GM21447 (cell line): ENCODE measurements at regions not wholly inside any gene's neighbourhood (a gene's known extent, or its start where the extent isn't known, plus 50 kb on each side); places are given as distances from the start of the nearest gene placed in this dataset.
"Not testable (repeated sequence)": the region's sequence is repeated elsewhere in the genome, so short reads cannot be mapped to it uniquely, and the experiment has no call there.

ENCODE experiments used
- ATAC-seq: cut with Tn5 transposase; IDR thresholded peaks from one replicate; pipeline ENCODE4 v1.9.1; 2021; ENCODE audit not compliant: unreplicated experiment

DNA sequence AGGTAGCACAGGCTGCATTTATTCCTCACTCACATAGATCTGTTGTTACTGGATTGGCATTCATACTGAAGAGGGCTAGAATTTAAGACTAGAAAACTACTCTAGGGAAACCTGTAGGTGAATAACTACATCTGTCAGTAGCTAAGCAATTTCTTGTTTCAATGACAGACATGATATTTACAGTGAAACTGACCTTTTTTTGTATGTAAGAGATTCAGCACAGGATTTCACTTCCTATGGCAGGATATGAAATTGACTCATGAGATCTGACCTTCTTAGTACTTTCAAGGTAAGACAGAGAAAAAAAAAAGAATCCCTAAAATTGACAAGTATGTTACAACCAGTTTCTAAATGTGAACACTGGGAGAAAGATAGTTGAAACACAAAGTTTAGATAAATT, 189.8 kb upstream of the SLC16A7 start:
- no peak for ATAC-seq

DNA sequence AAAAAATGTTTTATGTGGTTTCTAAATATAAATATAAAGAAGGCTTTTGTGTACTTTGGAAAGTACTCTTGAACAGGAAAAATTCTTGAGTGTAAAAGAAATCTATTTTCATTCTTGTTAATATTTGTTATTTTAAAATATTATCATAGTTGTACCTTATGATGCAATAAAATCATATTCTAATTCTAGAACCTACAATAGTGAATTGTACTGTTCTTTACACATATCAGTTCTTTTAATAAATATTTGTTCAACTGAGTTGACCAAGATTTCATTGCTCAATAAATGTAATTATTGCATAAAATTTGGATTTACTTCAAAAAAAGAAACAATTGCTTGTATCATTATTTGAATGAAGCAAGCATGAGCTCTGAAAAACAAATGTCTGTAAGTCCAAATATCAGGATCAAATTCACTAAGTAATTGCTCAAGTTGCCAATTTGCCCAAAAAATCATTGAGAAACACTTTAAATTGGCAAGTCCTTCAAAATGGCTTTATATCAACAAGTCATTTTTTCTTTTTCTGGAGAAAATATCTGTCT, 191.6 kb upstream of the SLC16A7 start:
- no peak for ATAC-seq

- ATAC-seq, result peak; percentile 89
Measured at GRCh38 chr12:59403259-59403932, 192.4 kb upstream of the SLC16A7 start.

GRCh38 chr12:59401862-59402261, 194.0 kb upstream of the SLC16A7 start:
- ATAC-seq, result no peak

- ATAC-seq, result no peak
Measured at GRCh38 chr12:59398164-59398563, 197.7 kb upstream of the SLC16A7 start.

DNA sequence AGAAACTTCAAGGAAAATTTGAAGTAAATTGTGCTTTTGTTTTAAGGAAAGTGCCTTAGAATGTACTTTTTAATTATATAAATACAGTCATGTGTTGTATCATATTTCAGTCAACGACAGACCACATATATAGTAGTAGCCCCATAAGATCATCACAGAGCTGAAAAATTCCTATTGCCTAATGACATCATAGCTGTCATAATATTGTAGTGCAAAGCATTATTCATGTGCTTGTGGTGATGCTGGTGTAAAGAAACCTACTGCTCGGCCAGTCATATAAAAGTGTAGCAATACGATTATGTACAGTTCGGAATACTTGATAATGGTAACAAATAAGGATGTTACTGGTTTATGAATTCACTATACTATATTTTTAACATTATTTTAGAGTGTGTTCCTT, 198.9 kb upstream of the SLC16A7 start:
- no peak for ATAC-seq

DNA sequence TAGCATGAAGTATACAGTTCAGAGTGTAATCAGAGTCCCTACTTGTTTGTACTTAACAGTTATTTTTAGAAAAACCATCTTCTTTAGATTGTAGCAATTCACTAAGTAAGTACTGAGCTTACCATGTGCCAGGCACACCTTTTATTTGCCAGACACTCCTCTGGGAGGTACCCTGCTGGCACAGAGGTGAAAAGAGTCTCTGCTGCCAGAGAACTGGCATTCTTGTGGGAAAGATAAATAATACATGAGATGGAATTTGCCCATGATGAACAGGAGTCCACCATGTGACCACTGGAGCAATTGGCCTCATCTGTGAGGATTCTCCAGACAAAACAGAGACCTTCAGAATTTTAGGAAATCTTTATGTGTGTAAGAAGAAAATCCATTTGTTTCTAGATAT, 199.3 kb upstream of the SLC16A7 start:
- no peak for ATAC-seq

DNA sequence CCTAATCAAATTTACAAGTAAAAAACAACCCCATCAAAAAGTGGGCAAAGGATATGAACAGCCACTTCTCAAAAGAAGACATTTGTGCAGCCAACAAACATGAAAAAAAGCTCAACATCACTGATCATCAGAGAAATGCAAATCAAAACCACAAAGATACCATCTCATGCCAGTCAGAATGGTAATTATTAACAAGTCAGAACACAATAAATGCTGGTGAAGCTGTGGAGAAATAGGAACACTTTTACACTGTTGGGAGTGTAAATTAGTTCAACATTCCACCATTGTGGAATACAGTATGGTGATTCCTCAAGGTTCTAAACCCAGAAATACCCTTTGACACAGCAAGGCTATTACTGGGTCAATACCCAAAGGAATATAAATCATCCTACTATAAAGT, 200.5 kb upstream of the SLC16A7 start:
- ATAC-seq, result not testable (repeated sequence)

DNA sequence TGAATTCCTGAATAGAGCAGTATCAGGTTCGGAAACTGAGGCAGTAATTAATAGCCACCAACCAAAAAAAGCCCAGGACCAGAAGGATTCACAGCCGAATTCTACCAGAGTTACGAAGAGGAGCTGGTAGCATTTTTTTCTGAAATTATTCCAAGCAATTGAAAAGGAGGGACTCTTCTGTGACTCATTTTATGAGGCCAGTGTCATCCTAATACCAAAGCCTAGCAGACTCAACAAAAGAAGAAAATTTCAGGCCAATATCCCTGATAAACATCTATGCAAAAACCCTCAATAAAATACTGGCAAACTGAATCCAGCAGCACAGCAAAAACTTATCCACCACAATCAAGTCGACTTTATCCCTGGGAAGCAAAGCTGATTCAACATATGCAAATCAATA, 202.3 kb upstream of the SLC16A7 start:
- no peak for ATAC-seq

GRCh38 chr12:59389968-59390576, 205.8 kb upstream of the SLC16A7 start:
- ATAC-seq, result no peak

DNA sequence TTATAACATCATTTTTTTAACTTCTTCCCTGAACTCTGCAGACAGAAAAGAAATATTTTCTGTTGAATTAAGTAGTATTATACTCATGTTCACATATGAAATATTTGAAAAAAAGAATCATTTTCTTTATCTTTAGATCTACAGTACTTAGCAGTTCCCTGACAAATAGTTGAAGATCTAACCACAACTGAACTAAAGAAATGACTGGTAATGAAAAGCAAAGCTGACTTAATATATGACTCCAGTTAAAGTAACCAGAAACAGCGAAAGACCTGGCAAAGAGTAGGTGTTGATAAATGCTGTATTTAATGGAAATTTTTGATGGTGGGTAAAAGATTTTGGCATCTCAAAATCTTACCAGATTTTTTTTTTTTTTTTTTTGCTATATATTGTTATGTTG, 207.1 kb upstream of the SLC16A7 start:
- no peak for ATAC-seq

GRCh38 chr12:59388176-59388575, 207.7 kb upstream of the SLC16A7 start:
- ATAC-seq, result no peak

DNA sequence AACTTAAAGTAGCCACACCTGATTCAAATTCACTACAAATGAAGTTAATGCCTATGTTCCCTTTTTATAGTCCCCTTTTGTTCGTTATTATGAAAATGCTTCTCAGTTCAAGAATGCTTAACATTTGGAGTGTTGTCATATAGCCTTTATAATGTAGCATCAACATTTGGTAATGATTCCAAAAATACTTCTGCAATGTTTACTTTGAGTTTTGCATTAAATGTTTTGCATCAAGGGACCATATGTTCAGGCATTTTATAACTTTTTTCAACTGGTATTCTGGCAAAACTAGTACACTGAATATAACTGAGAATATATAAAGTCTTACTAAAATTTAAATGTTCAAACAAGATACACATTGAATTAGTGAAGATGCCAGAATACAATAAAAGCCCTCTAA, 209.6 kb upstream of the SLC16A7 start:
- ATAC-seq, result no peak

DNA sequence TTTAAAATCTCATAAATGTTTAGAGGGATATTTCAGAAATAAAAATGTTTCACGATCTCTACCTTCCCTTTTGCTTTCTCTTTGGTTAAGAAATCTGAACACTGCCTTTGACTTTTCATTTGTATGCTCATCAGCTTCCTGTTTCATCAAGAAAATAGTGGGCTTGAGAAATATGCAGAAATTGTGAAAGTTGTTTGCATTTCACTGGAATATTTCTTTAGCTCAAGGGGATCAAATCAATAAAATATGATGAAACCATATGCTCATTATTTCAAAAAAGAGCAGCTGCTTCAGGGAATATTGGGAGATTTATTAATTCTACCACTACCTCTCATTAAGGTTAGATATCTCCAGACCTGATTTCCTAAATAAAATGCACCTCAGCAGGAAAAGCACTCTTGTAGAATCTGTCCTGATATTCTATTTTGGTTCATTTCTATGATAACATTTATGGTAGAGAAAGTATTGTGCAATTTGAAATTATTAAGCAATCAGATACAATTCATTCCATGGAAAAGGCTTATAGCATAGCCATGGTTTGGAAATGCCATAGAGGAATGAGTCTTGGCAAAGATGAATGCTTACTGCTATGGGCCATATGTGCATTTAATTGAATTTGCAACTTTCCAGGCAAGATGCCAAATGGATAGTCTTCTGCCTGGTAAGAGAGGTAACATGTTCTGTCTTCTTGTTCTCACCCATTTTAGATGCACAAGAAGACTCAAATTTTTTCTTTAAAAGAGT, 212.6 kb upstream of the SLC16A7 start:
- no peak for ATAC-seq

- ATAC-seq, result no peak
Measured at GRCh38 chr12:59382282-59383078, 213.3 kb upstream of the SLC16A7 start.

DNA sequence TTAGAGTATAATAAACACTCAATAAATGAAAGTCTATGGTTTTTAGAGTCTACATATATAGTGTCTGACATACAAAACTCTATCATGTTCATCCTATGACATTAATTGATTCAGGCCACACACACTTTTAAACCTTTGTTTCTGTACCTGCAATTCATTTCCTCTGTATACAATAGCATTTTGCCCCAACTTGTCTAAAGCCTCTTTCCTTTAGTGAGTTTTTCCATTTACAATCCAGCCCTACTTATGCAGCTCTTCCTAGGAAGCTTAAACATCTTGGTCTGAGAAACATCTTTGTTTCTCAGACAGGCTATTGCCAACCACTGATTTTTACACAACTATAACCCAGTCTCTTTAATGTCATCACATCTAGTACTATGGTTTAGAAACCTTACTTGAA, 214.7 kb upstream of the SLC16A7 start:
- ATAC-seq, result no peak

GRCh38 chr12:59375633-59376032, 220.2 kb upstream of the SLC16A7 start:
- ATAC-seq, result no peak

- ATAC-seq, result no peak
Measured at GRCh38 chr12:59374783-59375182, 221.0 kb upstream of the SLC16A7 start.

- ATAC-seq, result no peak
Measured at GRCh38 chr12:59372956-59373355, 222.9 kb upstream of the SLC16A7 start.

GRCh38 chr12:59370933-59371332, 224.9 kb upstream of the SLC16A7 start:
- no peak for ATAC-seq

DNA sequence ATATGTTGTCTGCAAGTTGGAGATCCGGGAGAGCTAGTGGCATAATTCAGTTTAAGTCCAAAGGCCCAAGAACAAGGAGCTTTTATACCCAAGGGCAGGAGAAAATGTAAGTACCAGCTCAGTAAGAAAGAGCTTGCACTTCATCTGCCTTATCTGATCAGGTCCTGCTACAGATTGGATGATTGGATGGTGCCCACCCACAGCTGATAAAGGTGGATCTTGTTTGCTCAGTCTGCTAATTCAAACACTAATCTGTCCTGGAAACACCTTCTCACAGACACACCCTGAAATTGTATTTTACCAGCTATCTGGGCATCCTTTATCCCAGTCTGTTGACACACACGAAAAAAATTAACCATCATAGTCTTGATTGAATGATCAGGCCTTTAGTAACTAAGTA, 230.7 kb upstream of the SLC16A7 start:
- no peak for ATAC-seq
